ENCODE measurements at regions not wholly inside any gene's neighbourhood (a gene's known extent, or its start where the extent isn't known, plus 50 kb on each side); places are given as distances from the start of the nearest gene placed in this dataset.
"Not testable (repeated sequence)": the region's sequence is repeated elsewhere in the genome, so short reads cannot be mapped to it uniquely, and the experiment has no call there.

DNA sequence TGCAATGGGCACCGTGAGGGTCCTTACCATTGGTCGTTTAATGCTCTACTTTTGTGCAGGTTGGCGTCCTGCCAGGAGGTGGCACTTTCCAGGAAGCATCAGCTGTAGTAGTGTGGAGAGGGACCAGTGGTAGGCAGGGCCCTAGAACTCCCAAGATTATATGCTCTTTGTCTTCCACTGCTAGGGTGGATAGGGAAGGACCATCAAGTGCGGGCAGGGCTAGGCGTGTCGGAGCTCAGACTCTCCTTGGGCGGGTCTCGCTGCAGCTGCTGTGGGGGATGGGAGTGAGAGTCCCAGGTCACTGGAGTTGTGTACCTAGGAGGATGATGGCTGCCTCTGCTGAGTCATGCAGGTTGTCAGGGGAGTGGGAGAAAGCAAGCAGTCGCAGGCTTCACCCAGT, 134.7 kb downstream of the KLF8 start:
- no peak overlapping the region for H3K9ac ChIP-seq (ENCODE audit: low read length)
- no peaks in the 10 kb centered on the region for H4K20me1 ChIP-seq (ENCODE audit: insufficient read depth, low read length)
- no peaks in the 10 kb centered on the region for H3K4me1 Mint-ChIP-seq (ENCODE audit: low read depth, unreplicated experiment)
- no peak overlapping the region for H3K4me3 Mint-ChIP-seq (ENCODE audit: unreplicated experiment)
- H3K27me3 Mint-ChIP-seq (ENCODE audit: low read depth, unreplicated experiment): no peaks in the 10 kb centered on the region
- TF ChIP-seq CTCF (IDR thresholded peaks at IDR 0.05; ENCODE audit: insufficient read depth, low read depth, low read length) (no peak), EZH2 (IDR thresholded peaks at IDR 0.05; ENCODE audit: insufficient read depth, low read length) (no peak)
- H2AFZ ChIP-seq (ENCODE audit: low read depth, low read length): no peak overlapping the region
- no peak for DNase-seq (ENCODE audit: low read depth)
- no peak overlapping the region for H3K27ac Mint-ChIP-seq (ENCODE audit: unreplicated experiment)
- no peaks in the 10 kb centered on the region for H3K27me3 ChIP-seq (ENCODE audit: insufficient read depth, low read length)
- no peak for FAIRE-seq
- H3K9me3 Mint-ChIP-seq (ENCODE audit: unreplicated experiment): no peaks in the 10 kb centered on the region
- H3K4me3 ChIP-seq (ENCODE audit: insufficient read depth, low read depth, low read length): no peak overlapping the region
- H3K4me1 ChIP-seq (ENCODE audit: insufficient read depth, low read length): no peaks in the 10 kb centered on the region
- no peaks in the 10 kb centered on the region for H3K9me3 ChIP-seq (ENCODE audit: insufficient read depth, low read depth, low read length)
- no peaks in the 10 kb centered on the region for H3K79me2 ChIP-seq (ENCODE audit: insufficient read depth, low read length)
- no peaks in the 10 kb centered on the region for H3K36me3 ChIP-seq (ENCODE audit: insufficient read depth, low read length)
- H3K36me3 Mint-ChIP-seq (ENCODE audit: low read depth, unreplicated experiment): no peaks in the 10 kb centered on the region
- no peak overlapping the region for H3K4me2 ChIP-seq (ENCODE audit: low read length)
- H3K27ac ChIP-seq (ENCODE audit: low read depth, low read length): no peak overlapping the region

GRCh38 chrX:56368962-56369361, 136.8 kb downstream of the KLF8 start:
- no peak overlapping the region for H3K27ac Mint-ChIP-seq (ENCODE audit: unreplicated experiment)
- H3K4me1 Mint-ChIP-seq (ENCODE audit: low read depth, unreplicated experiment): no peaks in the 10 kb centered on the region
- Histone ChIP-seq H3K27me3 (ENCODE audit: insufficient read depth, low read length) (no peaks in the 10 kb centered on the region), H3K9me3 (ENCODE audit: insufficient read depth, low read depth, low read length) (no peaks in the 10 kb centered on the region), H3K27ac (ENCODE audit: low read depth, low read length) (no peak overlapping the region), H3K4me2 (ENCODE audit: low read length) (no peak overlapping the region), H3K36me3 (ENCODE audit: insufficient read depth, low read length) (no peaks in the 10 kb centered on the region), H3K4me3 (ENCODE audit: insufficient read depth, low read depth, low read length) (no peak overlapping the region), H2AFZ (ENCODE audit: low read depth, low read length) (no peak overlapping the region), H3K9ac (ENCODE audit: low read length) (no peak overlapping the region), H4K20me1 (ENCODE audit: insufficient read depth, low read length) (no peaks in the 10 kb centered on the region), H3K79me2 (ENCODE audit: insufficient read depth, low read length) (no peaks in the 10 kb centered on the region), H3K4me1 (ENCODE audit: insufficient read depth, low read length) (no peaks in the 10 kb centered on the region)
- H3K27me3 Mint-ChIP-seq (ENCODE audit: low read depth, unreplicated experiment): no peaks in the 10 kb centered on the region
- no peaks in the 10 kb centered on the region for H3K9me3 Mint-ChIP-seq (ENCODE audit: unreplicated experiment)
- no peaks in the 10 kb centered on the region for H3K36me3 Mint-ChIP-seq (ENCODE audit: low read depth, unreplicated experiment)
- TF ChIP-seq CTCF (IDR thresholded peaks at IDR 0.05; ENCODE audit: insufficient read depth, low read depth, low read length) (no peak), EZH2 (IDR thresholded peaks at IDR 0.05; ENCODE audit: insufficient read depth, low read length) (no peak)
- DNase-seq (ENCODE audit: low read depth) (no peak), FAIRE-seq (no peak)
- H3K4me3 Mint-ChIP-seq (ENCODE audit: unreplicated experiment): no peak overlapping the region

DNA sequence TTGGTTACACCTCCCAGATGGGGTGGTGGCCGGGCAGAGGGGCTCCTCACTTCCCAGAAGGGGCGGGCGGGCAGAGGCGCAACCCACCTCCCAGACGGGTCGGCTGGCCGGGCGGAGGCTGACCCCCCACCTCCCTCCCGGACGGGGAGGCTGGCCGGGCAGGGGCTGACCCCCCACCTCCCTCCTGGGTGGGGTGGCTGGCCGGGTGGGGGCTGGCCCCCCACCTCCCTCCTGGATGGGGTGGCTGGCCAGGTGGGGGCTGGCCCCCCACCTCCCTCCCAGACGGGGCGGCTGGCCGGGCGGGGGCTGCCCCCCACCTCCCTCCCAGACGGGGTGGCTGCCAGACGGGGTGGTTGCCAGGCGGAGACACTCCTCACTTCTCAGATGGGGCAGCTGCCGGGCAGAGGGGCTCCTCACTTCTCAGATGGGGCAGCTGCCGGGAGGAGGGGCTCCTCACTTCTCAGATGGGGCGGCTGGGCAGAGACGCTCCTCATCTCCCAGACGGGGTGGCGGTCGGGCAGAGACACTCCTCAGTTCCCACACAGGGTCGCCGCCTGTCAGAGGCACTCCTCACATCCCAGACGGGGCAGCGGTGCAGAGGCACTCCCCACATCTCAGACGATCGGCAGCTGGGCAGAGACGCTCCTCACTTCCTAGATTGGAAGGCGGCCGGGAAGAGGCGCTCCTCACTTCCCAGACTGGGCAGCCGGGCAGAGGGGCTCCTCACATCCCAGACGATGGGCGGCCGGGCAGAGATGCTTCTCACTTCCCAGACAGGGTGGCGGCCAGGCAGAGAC, 148.0 kb downstream of the KLF8 start:
- not testable (repeated sequence) for H3K27ac ChIP-seq (ENCODE audit: low read depth, low read length); H3K4me2 ChIP-seq (ENCODE audit: low read length); H3K36me3 Mint-ChIP-seq (ENCODE audit: low read depth, unreplicated experiment); H3K9me3 Mint-ChIP-seq (ENCODE audit: unreplicated experiment); H3K27me3 ChIP-seq (ENCODE audit: insufficient read depth, low read length); H3K9ac ChIP-seq (ENCODE audit: low read length); H3K4me1 ChIP-seq (ENCODE audit: insufficient read depth, low read length); H3K27ac Mint-ChIP-seq (ENCODE audit: unreplicated experiment); FAIRE-seq; H3K4me3 Mint-ChIP-seq (ENCODE audit: unreplicated experiment); H3K4me1 Mint-ChIP-seq (ENCODE audit: low read depth, unreplicated experiment); H3K27me3 Mint-ChIP-seq (ENCODE audit: low read depth, unreplicated experiment); H3K4me3 ChIP-seq (ENCODE audit: insufficient read depth, low read depth, low read length); H2AFZ ChIP-seq (ENCODE audit: low read depth, low read length); H3K36me3 ChIP-seq (ENCODE audit: insufficient read depth, low read length); H3K79me2 ChIP-seq (ENCODE audit: insufficient read depth, low read length); H3K9me3 ChIP-seq (ENCODE audit: insufficient read depth, low read depth, low read length); DNase-seq (ENCODE audit: low read depth); H4K20me1 ChIP-seq (ENCODE audit: insufficient read depth, low read length)

Measured in astrocyte (in vitro differentiated cells and primary cell).